IMR-90 (cell line): ENCODE measurements at regions not wholly inside any gene's neighbourhood (a gene's known extent, or its start where the extent isn't known, plus 50 kb on each side); places are given as distances from the start of the nearest gene placed in this dataset.

ENCODE experiments used
- ATAC-seq: fragments of 200-7000 bp; cut with Tn5 transposase; 2 replicates; pipeline ENCODE4 v1.9.1; 2020; ENCODE audit warnings: low read depth, mild to moderate bottlenecking, moderate library complexity
- BruUV-seq: library from RNA; stranded (reverse); fragments of 400-500 nt; replicated peaks from 2 replicates; lab custom pipeline; 2021; lab: Mats Ljungman, UMichigan
- CTCF ChIA-PET: fragments of 300-600 bp; formaldehyde crosslinking; extraction: SDS; loops from one replicate; lab custom pipeline; 2021; ENCODE audit warnings: antibody characterized with exemption; lab: Yijun Ruan, JAX
- POLR2A ChIA-PET: fragments of 300-600 bp; sonication (Branson Sonifier 250); formaldehyde crosslinking; loops from one replicate; lab custom pipeline; 2022; ENCODE audit warnings: antibody characterized with exemption; ENCODE audit not compliant: unreplicated experiment; lab: Charles Lee
- DNase-seq: peaks from one replicate; pipeline ENCODE4 v3.0.0; 2013
- H2AFZ ChIP-seq: replicated peaks from 2 replicates; pipeline ENCODE3; 2013; ENCODE audit warnings: low read length, mild to moderate bottlenecking; ENCODE audit not compliant: poor library complexity
- H2AK5ac ChIP-seq: 2 replicates; pipeline ENCODE4 v1.6.1; 2013; ENCODE audit warnings: low read depth, low read length, inconsistent platforms
- H2AK9ac ChIP-seq: replicated peaks from 2 replicates; pipeline ENCODE3; 2013; ENCODE audit warnings: mild to moderate bottlenecking, low read depth, low read length, moderate library complexity; ENCODE audit not compliant: poor library complexity
- H2BK120ac ChIP-seq: 2 replicates; pipeline ENCODE4 v1.6.1; 2013; ENCODE audit warnings: low read depth, low read length, inconsistent platforms
- H2BK15ac ChIP-seq: 3 replicates; pipeline ENCODE4 v1.6.1; 2013; ENCODE audit warnings: low read depth, low read length, inconsistent platforms
- H2BK20ac ChIP-seq: 2 replicates; pipeline ENCODE4 v1.6.1; 2013; ENCODE audit warnings: low read depth, mild to moderate bottlenecking, inconsistent platforms, low read length, moderate library complexity
- H2BK5ac ChIP-seq: 2 replicates; pipeline ENCODE4 v1.6.1; 2013; ENCODE audit warnings: mild to moderate bottlenecking, low read depth, low read length, inconsistent platforms; ENCODE audit not compliant: poor library complexity, severe bottlenecking
- H3K14ac ChIP-seq: replicated peaks from 2 replicates; pipeline ENCODE4 v1.6.1; 2013; ENCODE audit warnings: low read depth, low read length, inconsistent platforms
- H3K18ac ChIP-seq: 2 replicates; pipeline ENCODE4 v1.6.1; 2013; ENCODE audit warnings: low read depth, low read length, control low read depth
- H3K23ac ChIP-seq: 2 replicates; pipeline ENCODE4 v1.6.1; 2013; ENCODE audit warnings: low read depth, low read length, inconsistent platforms
- H3K27ac ChIP-seq: 2 replicates; pipeline ENCODE4 v1.5.1; 2013; ENCODE audit warnings: mild to moderate bottlenecking, control low read depth, low read length; ENCODE audit not compliant: insufficient read depth
- H3K27me3 ChIP-seq: 2 replicates; pipeline ENCODE4 v1.6.1; 2013; ENCODE audit warnings: low read length; ENCODE audit not compliant: control insufficient read depth, insufficient read depth
- H3K36me3 ChIP-seq: 2 replicates; pipeline ENCODE4 v1.6.1; 2013; ENCODE audit warnings: low read length, mixed read lengths; ENCODE audit not compliant: control insufficient read depth, insufficient read depth
- H3K4ac ChIP-seq: 2 replicates; pipeline ENCODE4 v1.6.1; 2013; ENCODE audit warnings: low read depth, low read length, inconsistent platforms
- H3K4me1 ChIP-seq: 2 replicates; pipeline ENCODE4 v1.6.1; 2013; ENCODE audit warnings: low read length, mixed read lengths; ENCODE audit not compliant: control insufficient read depth, insufficient read depth
- H3K4me2 ChIP-seq: 2 replicates; pipeline ENCODE4 v1.6.1; 2013; ENCODE audit warnings: low read depth, mild to moderate bottlenecking, control low read depth, low read length, moderate library complexity
- H3K4me3 ChIP-seq: 2 replicates; pipeline ENCODE4 v1.5.1; 2013; ENCODE audit warnings: low read depth, mild to moderate bottlenecking, control low read depth, low read length, moderate library complexity; ENCODE audit not compliant: insufficient read depth
- H3K56ac ChIP-seq: 2 replicates; pipeline ENCODE4 v1.6.1; 2013; ENCODE audit warnings: low read length, inconsistent platforms; ENCODE audit not compliant: insufficient read depth; ENCODE audit errors: extremely low read depth
- H3K79me1 ChIP-seq, 2 experiments: 2 replicates each; pipeline ENCODE4 v1.6.1; 2013; ENCODE audit warnings: low read length in 2 of 2, inconsistent platforms in 1 of 2, low read depth in 1 of 2
- H3K9ac ChIP-seq: 2 replicates; pipeline ENCODE4 v1.6.1; 2013; ENCODE audit warnings: low read depth, low read length, control low read depth
- H3K9me1 ChIP-seq: 2 replicates; pipeline ENCODE4 v1.6.1; 2013; ENCODE audit warnings: low read length, inconsistent platforms; ENCODE audit not compliant: insufficient read depth
- H3K9me3 ChIP-seq: 2 replicates; pipeline ENCODE4 v1.6.1; 2013; ENCODE audit warnings: low read length; ENCODE audit not compliant: control insufficient read depth, insufficient read depth
- H4K20me1 ChIP-seq: 2 replicates; pipeline ENCODE4 v1.6.1; 2013; ENCODE audit warnings: low read length, inconsistent platforms; ENCODE audit not compliant: insufficient read depth
- H4K5ac ChIP-seq: 2 replicates; pipeline ENCODE4 v1.6.1; 2013; ENCODE audit warnings: mild to moderate bottlenecking, low read depth, low read length, control low read depth
- H4K8ac ChIP-seq, 2 experiments: 2 replicates each; pipeline ENCODE4 v1.6.1; 2013; ENCODE audit warnings: low read depth in 2 of 2, low read length in 2 of 2, control low read depth in 1 of 2, inconsistent platforms in 1 of 2
- H4K91ac ChIP-seq: 2 replicates; pipeline ENCODE4 v1.6.1; 2013; ENCODE audit warnings: low read depth, low read length, inconsistent platforms; ENCODE audit not compliant: insufficient read depth
- CHD1 ChIP-seq: IDR thresholded peaks from 2 replicates; pipeline ENCODE4 v1.6.1; 2012; ENCODE audit warnings: low read depth, low read length, improper control_type of control experiment
- MAZ ChIP-seq: IDR thresholded peaks from 2 replicates; pipeline ENCODE4 v1.6.1; 2012; ENCODE audit warnings: low read depth, mild to moderate bottlenecking, low read length, improper control_type of control experiment, moderate library complexity, borderline replicate concordance
- WGBS, 2 experiments: methylation state at CpG; one replicate each; pipeline versions ENCODE4 v1.1.5 to v1.1.7; 2013; ENCODE audit warnings: missing lambda C conversion rate in 2 of 2; ENCODE audit not compliant: insufficient read length in 1 of 2; ENCODE audit errors: extremely low coverage in 2 of 2; 5-methylcytosine and 5-hydroxymethylcytosine counted together
- dilution Hi-C: fragments of 300-500 bp; cut with HindIII; formaldehyde crosslinking; loops from one replicate; pipeline ENCODE4 v1.14.3; 2018; ENCODE audit warnings: low sequenced_read_pairs; ENCODE audit not compliant: unreplicated experiment
- in situ Hi-C: fragments of 300-500 bp; cut with MboI; formaldehyde crosslinking; loops from 3 replicates; pipeline ENCODE4 v1.14.3; 2019; ENCODE audit warnings: low sequenced_read_pairs, inconsistent platforms, mixed read lengths
- intact Hi-C: fragments of 100-400 bp; cut with micrococcal nuclease; formaldehyde crosslinking; loops from 2 replicates; pipeline ENCODE4 v1.10.0; 2022

DNA sequence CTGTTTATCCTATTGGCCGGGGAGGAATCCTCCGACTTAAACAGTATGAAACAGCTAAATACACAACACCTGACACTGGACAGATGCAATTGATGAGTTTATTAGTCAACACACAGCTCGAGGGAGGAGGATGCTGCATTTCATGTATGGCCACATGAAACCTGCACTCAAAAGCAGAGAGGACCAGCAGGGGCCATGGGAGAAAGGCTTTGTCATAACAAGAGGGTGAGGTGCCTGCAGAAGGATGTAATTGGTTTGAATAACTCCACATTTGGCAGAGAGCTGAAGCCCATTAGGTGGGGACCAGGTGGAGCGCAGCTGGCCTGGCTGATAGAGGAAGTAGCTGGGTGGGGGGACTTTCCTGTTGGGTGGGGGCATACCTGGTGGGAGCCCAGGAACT, 599.1 kb downstream of the PTPRU start:
- H2AK5ac ChIP-seq: no peak overlapping the region
- intact Hi-C loops: no loop called here
- H3K4me1 ChIP-seq: no peaks in the 10 kb centered on the region
- H3K18ac ChIP-seq: no peak overlapping the region
- no peak overlapping the region for H2BK20ac ChIP-seq
- H2BK15ac ChIP-seq: no peak overlapping the region
- H3K9ac ChIP-seq: no peak overlapping the region
- H4K91ac ChIP-seq: no peak overlapping the region
- H3K23ac ChIP-seq: no peak overlapping the region
- no peak overlapping the region for H3K4ac ChIP-seq
- DNase-seq (no peak), ATAC-seq (no peak)
- H4K20me1 ChIP-seq: no peaks in the 10 kb centered on the region
- H3K56ac ChIP-seq: no peak overlapping the region
- no peak overlapping the region for H3K27ac ChIP-seq
- H3K9me3 ChIP-seq: no peaks in the 10 kb centered on the region
- no peaks in the 10 kb centered on the region for H3K36me3 ChIP-seq
- H3K4me2 ChIP-seq: no peak overlapping the region
- H3K9me1 ChIP-seq: no peaks in the 10 kb centered on the region
- no TSS peak for BruUV-seq
- no peak overlapping the region for H2BK5ac ChIP-seq
- H2BK120ac ChIP-seq: no peak overlapping the region
- H3K4me3 ChIP-seq: no peak overlapping the region
- H3K14ac ChIP-seq: no peak overlapping the region
- no peak overlapping the region for H4K8ac ChIP-seq
- no peaks in the 10 kb centered on the region; the same call in 1 of the 2 replicates for H3K27me3 ChIP-seq
- no peak overlapping the region for H2AFZ ChIP-seq
- ChIA-PET CTCF (no interaction called here), POLR2A (no interaction called here)
- no peaks in the 10 kb centered on the region for H3K79me1 ChIP-seq
- no peak for TF ChIP-seq CHD1
- no peak for TF ChIP-seq MAZ
- WGBS, 2 experiments: no CpG with 5 or more reads among the region's 4 CpGs
- no peak overlapping the region for H2AK9ac ChIP-seq
- H4K5ac ChIP-seq: no peak overlapping the region
- in situ Hi-C loops: no loop called here
- dilution Hi-C loops: no loop called here
